ENCODE measurements at regions not wholly inside any gene's neighbourhood (a gene's known extent, or its start where the extent isn't known, plus 50 kb on each side); places are given as distances from the start of the nearest gene placed in this dataset.

DNA sequence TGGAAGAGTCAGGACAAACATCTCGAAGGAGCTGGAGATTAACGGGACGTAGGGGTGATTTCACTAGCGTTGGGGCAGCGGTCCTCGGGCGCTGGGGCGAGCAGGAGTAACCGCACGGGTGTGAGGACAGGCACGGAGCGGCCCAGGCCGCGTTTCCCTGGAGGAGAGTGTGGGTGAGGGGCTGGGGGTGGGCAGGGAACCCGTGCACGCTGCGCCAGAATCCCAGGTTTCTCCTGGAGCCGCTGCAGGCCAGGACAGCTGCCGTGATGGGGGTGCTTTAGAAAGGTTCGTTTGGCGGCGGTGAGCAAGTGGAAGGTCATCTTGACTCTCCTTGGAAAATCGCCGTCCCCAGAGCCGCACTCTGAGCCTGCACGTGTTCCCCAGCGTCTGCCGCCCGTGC is 290.2 kb upstream of the IRX1 start:
- Histone ChIP-seq H3K27ac (ENCODE audit: low read depth, low read length, severe bottlenecking) (no peak overlapping the region), H3K36me3 (ENCODE audit: control insufficient read depth, insufficient read depth, low read length) (no peaks in the 10 kb centered on the region), H3K4me3 (ENCODE audit: extremely low read depth, insufficient read depth, low read length, poor library complexity, severe bottlenecking) (no peak overlapping the region), H3K4me1 (ENCODE audit: control insufficient read depth, insufficient read depth, low read length, poor library complexity, severe bottlenecking) (peaks cover 8% of the 10 kb centered on the region), H3K9me3 (ENCODE audit: control insufficient read depth, low read length) (no peaks in the 10 kb centered on the region)
- WGBS, 2 experiments (ENCODE audit: insufficient coverage in 2 of 2), result 91 to 93% methylated on average over 27 to 28 of the region's 29 CpGs

DNA sequence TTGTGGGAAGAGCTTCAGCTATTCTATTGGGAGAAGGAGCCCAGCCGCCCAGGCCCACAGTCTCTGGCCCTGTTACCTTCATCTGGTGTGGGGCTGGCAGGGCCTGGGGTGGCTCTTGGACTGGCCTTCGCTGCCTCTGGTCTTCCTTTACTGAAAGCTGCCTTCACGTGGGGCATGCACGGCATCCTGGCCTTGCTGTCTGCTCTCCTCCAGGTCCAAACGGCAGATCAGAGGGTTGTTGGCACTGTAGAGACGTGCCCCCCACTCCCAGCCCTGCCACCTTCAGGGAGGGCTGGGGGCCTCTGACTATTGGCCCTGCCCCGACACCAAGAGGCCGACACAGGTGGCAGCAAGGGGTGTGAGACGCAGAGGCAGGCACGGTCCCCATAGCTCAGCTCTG is 291.3 kb upstream of the IRX1 start:
- H3K27ac ChIP-seq (ENCODE audit: low read depth, low read length, severe bottlenecking), result no peak overlapping the region
- 90 to 98% methylated on average over 8 to 10 of the region's 10 CpGs for WGBS, 2 experiments (ENCODE audit: insufficient coverage in 2 of 2)
- H3K4me1 ChIP-seq (ENCODE audit: control insufficient read depth, insufficient read depth, low read length, poor library complexity, severe bottlenecking), result peaks cover 8% of the 10 kb centered on the region
- no peaks in the 10 kb centered on the region for H3K36me3 ChIP-seq (ENCODE audit: control insufficient read depth, insufficient read depth, low read length)
- no peak overlapping the region for H3K4me3 ChIP-seq (ENCODE audit: extremely low read depth, insufficient read depth, low read length, poor library complexity, severe bottlenecking)
- no peaks in the 10 kb centered on the region for H3K9me3 ChIP-seq (ENCODE audit: control insufficient read depth, low read length)

DNA sequence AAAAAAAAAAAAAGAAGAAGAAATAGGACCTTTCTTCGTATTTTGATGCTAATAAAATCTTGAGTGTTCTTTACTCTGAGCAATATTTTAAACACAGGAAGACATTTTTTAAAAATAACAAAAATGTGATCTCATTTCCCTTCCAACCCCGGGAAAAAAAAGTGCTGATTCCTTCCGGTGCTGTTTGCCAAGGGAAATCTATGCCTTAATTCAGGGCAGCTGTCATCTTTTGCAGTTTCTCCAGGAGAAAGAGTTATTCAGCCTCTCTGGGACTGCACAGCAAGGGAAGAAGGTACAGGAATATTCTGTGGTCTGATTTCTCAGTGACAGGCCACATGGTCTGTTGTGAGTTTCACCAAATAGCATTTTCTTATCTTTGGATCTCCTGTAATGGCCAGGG is 291.9 kb upstream of the IRX1 start:
- 96 to 100% methylated on average over 1 to 2 of the region's 3 CpGs for WGBS, 2 experiments (ENCODE audit: insufficient coverage in 2 of 2)
- Histone ChIP-seq H3K27ac (ENCODE audit: low read depth, low read length, severe bottlenecking) (no peak overlapping the region), H3K4me3 (ENCODE audit: extremely low read depth, insufficient read depth, low read length, poor library complexity, severe bottlenecking) (no peak overlapping the region), H3K36me3 (ENCODE audit: control insufficient read depth, insufficient read depth, low read length) (no peaks in the 10 kb centered on the region), H3K4me1 (ENCODE audit: control insufficient read depth, insufficient read depth, low read length, poor library complexity, severe bottlenecking) (peaks cover 8% of the 10 kb centered on the region), H3K9me3 (ENCODE audit: control insufficient read depth, low read length) (no peaks in the 10 kb centered on the region)

DNA sequence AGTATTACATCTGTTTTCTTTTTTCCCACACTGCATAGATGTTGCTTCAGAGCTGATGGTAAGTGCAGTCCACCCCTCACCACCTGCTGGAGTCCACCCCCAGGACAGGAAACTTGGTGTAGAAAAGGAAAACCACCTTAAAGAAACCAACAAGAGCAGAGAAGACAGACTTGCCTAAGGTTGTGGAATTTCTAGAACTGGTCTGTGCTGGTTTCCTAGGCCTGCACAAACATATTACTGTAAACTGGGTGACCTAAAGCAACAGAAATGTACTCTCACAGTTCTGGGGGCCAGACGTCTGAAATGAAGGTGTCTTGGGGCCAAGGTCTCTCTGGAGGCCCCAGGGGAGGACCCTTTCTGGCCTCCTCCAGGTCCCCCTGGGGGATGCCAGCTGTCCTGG is 293.4 kb upstream of the IRX1 start:
- WGBS, 2 experiments (ENCODE audit: insufficient coverage in 2 of 2), result 50 to 60% methylated on average over 1 of the region's 1 CpG
- peaks cover 8% of the 10 kb centered on the region for H3K4me1 ChIP-seq (ENCODE audit: control insufficient read depth, insufficient read depth, low read length, poor library complexity, severe bottlenecking)

GRCh38 chr5:3301306-3301705 is 294.3 kb upstream of the IRX1 start:
- WGBS, 2 experiments (ENCODE audit: insufficient coverage in 2 of 2), result 60 to 67% methylated on average over 8 to 9 of the region's 10 CpGs
- H3K9me3 ChIP-seq (ENCODE audit: control insufficient read depth, low read length), result no peaks in the 10 kb centered on the region
- no peak overlapping the region for H3K27ac ChIP-seq (ENCODE audit: low read depth, low read length, severe bottlenecking)
- H3K4me3 ChIP-seq (ENCODE audit: extremely low read depth, insufficient read depth, low read length, poor library complexity, severe bottlenecking), result no peak overlapping the region
- peaks cover 8% of the 10 kb centered on the region for H3K4me1 ChIP-seq (ENCODE audit: control insufficient read depth, insufficient read depth, low read length, poor library complexity, severe bottlenecking)
- H3K36me3 ChIP-seq (ENCODE audit: control insufficient read depth, insufficient read depth, low read length), result no peaks in the 10 kb centered on the region

More for the DNA sequence above, 293.4 kb upstream of the IRX1 start:
- H3K4me3 ChIP-seq (ENCODE audit: extremely low read depth, insufficient read depth, low read length, poor library complexity, severe bottlenecking), result no peak overlapping the region
- no peak overlapping the region for H3K27ac ChIP-seq (ENCODE audit: low read depth, low read length, severe bottlenecking)
- no peaks in the 10 kb centered on the region for H3K9me3 ChIP-seq (ENCODE audit: control insufficient read depth, low read length)
- H3K36me3 ChIP-seq (ENCODE audit: control insufficient read depth, insufficient read depth, low read length), result no peaks in the 10 kb centered on the region

DNA sequence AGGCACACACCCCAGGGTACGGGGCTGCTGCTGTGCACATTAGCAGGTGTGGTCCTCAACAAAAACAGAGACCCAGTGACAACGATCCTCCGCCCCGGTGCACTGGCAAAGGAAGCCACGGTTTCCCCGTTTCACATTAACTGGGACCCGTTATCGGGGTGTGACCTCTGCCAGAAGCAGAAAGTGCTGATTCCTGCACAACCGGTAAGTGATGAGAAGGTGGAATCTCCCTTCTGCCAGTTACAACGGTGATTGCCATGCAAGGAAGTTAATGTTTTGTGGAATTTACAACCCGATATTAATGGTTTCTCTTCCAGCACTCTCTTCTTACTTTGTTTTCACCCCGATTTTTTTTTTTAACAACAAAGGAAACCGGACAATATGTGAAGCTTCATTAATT is 294.9 kb upstream of the IRX1 start:
- Histone ChIP-seq H3K9me3 (ENCODE audit: control insufficient read depth, low read length) (no peaks in the 10 kb centered on the region), H3K36me3 (ENCODE audit: control insufficient read depth, insufficient read depth, low read length) (no peaks in the 10 kb centered on the region), H3K4me3 (ENCODE audit: extremely low read depth, insufficient read depth, low read length, poor library complexity, severe bottlenecking) (no peak overlapping the region), H3K27ac (ENCODE audit: low read depth, low read length, severe bottlenecking) (no peak overlapping the region), H3K4me1 (ENCODE audit: control insufficient read depth, insufficient read depth, low read length, poor library complexity, severe bottlenecking) (peaks cover 8% of the 10 kb centered on the region)
- 87 to 89% methylated on average over 8 to 11 of the region's 13 CpGs for WGBS, 2 experiments (ENCODE audit: insufficient coverage in 2 of 2)

DNA sequence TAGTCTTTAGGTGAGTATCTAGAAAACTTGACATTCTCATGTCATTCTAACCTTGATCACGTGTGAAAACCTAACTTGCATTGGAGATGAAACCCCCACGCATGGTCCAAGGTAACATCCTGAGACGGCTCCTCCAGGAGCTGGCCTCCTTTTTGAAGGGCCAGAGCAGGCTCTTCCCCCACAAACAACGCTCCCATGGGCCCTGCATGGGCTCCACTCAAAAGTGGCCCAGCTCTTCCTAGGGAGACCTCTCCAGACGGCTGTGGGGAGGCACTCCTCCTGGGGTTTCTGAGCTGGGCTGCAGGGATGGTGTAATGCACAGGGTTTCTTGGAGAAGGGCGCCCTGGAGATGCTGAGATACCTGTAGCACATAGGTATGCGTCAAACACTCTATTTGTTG is 296.2 kb upstream of the IRX1 start:
- H3K36me3 ChIP-seq (ENCODE audit: control insufficient read depth, insufficient read depth, low read length), result no peaks in the 10 kb centered on the region
- H3K9me3 ChIP-seq (ENCODE audit: control insufficient read depth, low read length), result no peaks in the 10 kb centered on the region
- H3K4me3 ChIP-seq (ENCODE audit: extremely low read depth, insufficient read depth, low read length, poor library complexity, severe bottlenecking), result no peak overlapping the region
- H3K4me1 ChIP-seq (ENCODE audit: control insufficient read depth, insufficient read depth, low read length, poor library complexity, severe bottlenecking), result peaks cover 5% of the 10 kb centered on the region
- H3K27ac ChIP-seq (ENCODE audit: low read depth, low read length, severe bottlenecking), result no peak overlapping the region
- 90 to 100% methylated on average over 4 to 5 of the region's 7 CpGs for WGBS, 2 experiments (ENCODE audit: insufficient coverage in 2 of 2)

GRCh38 chr5:3297853-3298252 is 297.8 kb upstream of the IRX1 start:
- Histone ChIP-seq H3K9me3 (ENCODE audit: control insufficient read depth, low read length) (no peaks in the 10 kb centered on the region), H3K27ac (ENCODE audit: low read depth, low read length, severe bottlenecking) (no peak overlapping the region), H3K4me1 (ENCODE audit: control insufficient read depth, insufficient read depth, low read length, poor library complexity, severe bottlenecking) (peaks cover 5% of the 10 kb centered on the region), H3K4me3 (ENCODE audit: extremely low read depth, insufficient read depth, low read length, poor library complexity, severe bottlenecking) (no peak overlapping the region), H3K36me3 (ENCODE audit: control insufficient read depth, insufficient read depth, low read length) (no peaks in the 10 kb centered on the region)
- 91 to 100% methylated on average over 1 to 3 of the region's 3 CpGs for WGBS, 2 experiments (ENCODE audit: insufficient coverage in 2 of 2)

DNA sequence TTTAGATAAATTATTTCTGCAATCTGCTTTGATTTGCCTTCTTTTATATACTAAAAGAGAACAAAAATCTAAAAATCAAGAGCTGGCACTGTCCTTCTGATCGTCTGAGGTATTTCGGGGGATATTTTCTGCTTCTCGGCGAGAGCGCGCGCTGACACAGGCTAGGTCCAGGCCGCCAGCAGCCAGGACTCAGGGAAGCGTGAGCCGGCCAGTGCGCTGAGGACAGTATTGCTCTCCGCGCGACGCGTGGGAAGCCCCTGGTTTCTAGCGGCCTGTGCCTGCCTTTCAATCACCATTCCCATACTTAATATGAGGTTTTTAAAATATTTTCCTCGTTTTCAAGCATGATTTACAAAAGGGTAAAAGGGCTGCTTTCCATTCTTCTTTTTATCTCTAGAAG is 307.3 kb upstream of the IRX1 start:
- Histone ChIP-seq H3K9me3 (ENCODE audit: control insufficient read depth, low read length) (no peaks in the 10 kb centered on the region), H3K36me3 (ENCODE audit: control insufficient read depth, insufficient read depth, low read length) (no peaks in the 10 kb centered on the region), H3K27ac (ENCODE audit: low read depth, low read length, severe bottlenecking) (no peak overlapping the region), H3K4me3 (ENCODE audit: extremely low read depth, insufficient read depth, low read length, poor library complexity, severe bottlenecking) (no peak overlapping the region), H3K4me1 (ENCODE audit: control insufficient read depth, insufficient read depth, low read length, poor library complexity, severe bottlenecking) (no peaks in the 10 kb centered on the region)
- 95 to 96% methylated on average over 9 to 11 of the region's 18 CpGs for WGBS, 2 experiments (ENCODE audit: insufficient coverage in 2 of 2)

DNA sequence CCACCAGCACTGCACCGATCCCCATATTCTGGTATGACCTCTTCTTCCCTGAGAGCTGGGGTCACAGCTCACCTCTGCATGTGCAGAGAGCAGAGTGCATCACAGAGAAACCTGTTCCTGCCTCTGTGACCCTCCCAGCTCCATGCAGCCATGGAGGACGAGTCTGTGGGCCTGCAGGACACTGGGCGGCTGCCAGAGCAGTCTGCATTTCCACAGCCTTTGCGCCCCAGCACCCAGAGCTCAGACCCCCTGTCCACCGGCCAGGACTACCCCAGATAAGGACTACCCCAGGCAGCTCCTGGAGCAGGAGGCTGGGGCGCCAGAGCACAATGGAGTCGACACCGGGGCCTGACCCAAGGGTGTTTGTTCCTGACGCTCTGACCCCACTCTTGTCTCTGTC is 308.1 kb upstream of the IRX1 start:
- no peaks in the 10 kb centered on the region for H3K36me3 ChIP-seq (ENCODE audit: control insufficient read depth, insufficient read depth, low read length)
- H3K9me3 ChIP-seq (ENCODE audit: control insufficient read depth, low read length), result no peaks in the 10 kb centered on the region
- H3K4me1 ChIP-seq (ENCODE audit: control insufficient read depth, insufficient read depth, low read length, poor library complexity, severe bottlenecking), result no peaks in the 10 kb centered on the region
- H3K27ac ChIP-seq (ENCODE audit: low read depth, low read length, severe bottlenecking), result no peak overlapping the region
- H3K4me3 ChIP-seq (ENCODE audit: extremely low read depth, insufficient read depth, low read length, poor library complexity, severe bottlenecking), result no peak overlapping the region
- 86 to 94% methylated on average over 7 to 8 of the region's 9 CpGs for WGBS, 2 experiments (ENCODE audit: insufficient coverage in 2 of 2)

DNA sequence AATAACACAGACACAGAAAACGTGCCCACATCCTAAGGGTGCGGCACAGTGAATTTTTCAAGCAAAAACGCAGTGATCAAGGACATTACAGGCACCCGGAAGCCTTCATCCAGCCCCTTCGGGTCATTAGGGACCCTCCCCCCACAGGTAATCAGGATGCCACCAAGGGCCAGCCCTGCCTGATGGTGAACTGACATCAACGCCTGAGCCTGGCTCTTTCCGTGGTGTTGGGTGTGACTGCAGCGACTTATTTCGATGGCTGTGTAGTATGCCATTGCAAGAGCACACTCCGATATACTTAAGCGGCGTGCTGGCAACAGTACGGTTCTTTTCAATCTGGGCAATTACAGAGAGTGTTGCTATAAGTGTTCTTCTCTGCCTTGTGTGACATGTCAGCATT is 310.0 kb upstream of the IRX1 start:
- 90 to 91% methylated on average over 10 to 13 of the region's 13 CpGs for WGBS, 2 experiments (ENCODE audit: insufficient coverage in 2 of 2)
- no peaks in the 10 kb centered on the region for H3K9me3 ChIP-seq (ENCODE audit: control insufficient read depth, low read length)
- no peak overlapping the region for H3K4me3 ChIP-seq (ENCODE audit: extremely low read depth, insufficient read depth, low read length, poor library complexity, severe bottlenecking)
- no peaks in the 10 kb centered on the region for H3K4me1 ChIP-seq (ENCODE audit: control insufficient read depth, insufficient read depth, low read length, poor library complexity, severe bottlenecking)
- no peak overlapping the region for H3K27ac ChIP-seq (ENCODE audit: low read depth, low read length, severe bottlenecking)
- H3K36me3 ChIP-seq (ENCODE audit: control insufficient read depth, insufficient read depth, low read length), result no peaks in the 10 kb centered on the region

- Histone ChIP-seq H3K4me1 (ENCODE audit: control insufficient read depth, insufficient read depth, low read length, poor library complexity, severe bottlenecking) (no peaks in the 10 kb centered on the region), H3K4me3 (ENCODE audit: extremely low read depth, insufficient read depth, low read length, poor library complexity, severe bottlenecking) (no peak overlapping the region), H3K27ac (ENCODE audit: low read depth, low read length, severe bottlenecking) (no peak overlapping the region), H3K36me3 (ENCODE audit: control insufficient read depth, insufficient read depth, low read length) (no peaks in the 10 kb centered on the region), H3K9me3 (ENCODE audit: control insufficient read depth, low read length) (no peaks in the 10 kb centered on the region)
- 73% methylated on average over 4 of the region's 5 CpGs for WGBS, 2 experiments (ENCODE audit: insufficient coverage in 2 of 2)
Observed at GRCh38 chr5:3284506-3284905, 311.1 kb upstream of the IRX1 start.

Data from mesodermal cell (in vitro differentiated cells).